PFSK-1 (cell line): ENCODE measurements at regions not wholly inside any gene's neighbourhood (a gene's known extent, or its start where the extent isn't known, plus 50 kb on each side); places are given as distances from the start of the nearest gene placed in this dataset.

Source experiments
- POLR2AphosphoS5 ChIP-seq: IDR thresholded peaks from 2 replicates; pipeline ENCODE4 v1.6.1; 2012; ENCODE audit warnings: low read depth, mild to moderate bottlenecking, control low read depth, low read length, moderate library complexity
- SIN3A ChIP-seq: IDR thresholded peaks from 2 replicates; pipeline ENCODE4 v1.6.1; 2012; ENCODE audit warnings: mild to moderate bottlenecking, low read length, moderate library complexity, borderline replicate concordance; ENCODE audit not compliant: insufficient read depth
- TAF1 ChIP-seq: IDR thresholded peaks from 2 replicates; pipeline ENCODE4 v1.6.1; 2012; ENCODE audit warnings: low read length, control low read depth, borderline replicate concordance; ENCODE audit not compliant: insufficient read depth
- TF ChIP-seq, protein P1 (sequence below), 2 experiments: IDR thresholded peaks; 2 replicates each; pipeline versions ENCODE4 v1.6.1 to v1.8.0; 2011 to 2012; ENCODE audit warnings: low read depth in 2 of 2, low read length in 2 of 2, control low read depth in 1 of 2, inconsistent platforms in 1 of 2, mild to moderate bottlenecking in 1 of 2, moderate library complexity in 1 of 2; ENCODE audit not compliant: insufficient read depth in 1 of 2

DNA sequence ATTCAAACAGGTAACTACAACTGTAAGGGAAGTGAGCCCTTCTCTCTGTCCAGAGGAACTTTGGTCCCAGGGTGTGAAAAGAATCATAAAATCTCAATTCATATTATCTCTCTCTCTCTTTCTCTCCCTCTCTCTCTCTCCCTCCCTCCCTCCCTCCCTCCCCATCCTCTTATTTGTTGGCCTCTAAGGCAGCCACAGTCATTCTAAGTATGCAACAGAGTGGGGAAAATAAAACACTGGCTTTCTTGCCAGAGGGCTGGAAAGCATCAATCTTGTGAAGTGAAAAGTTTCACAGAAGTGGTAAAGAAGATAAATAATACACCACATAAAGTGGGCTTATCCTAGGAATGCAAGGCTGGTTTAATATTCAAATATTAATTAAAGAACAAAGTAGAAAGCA lies 95.6 kb upstream of the KCNH7 start:
- TF ChIP-seq POLR2AphosphoS5: no peak
- no peak for TF ChIP-seq TAF1
- TF ChIP-seq, protein P1, sequence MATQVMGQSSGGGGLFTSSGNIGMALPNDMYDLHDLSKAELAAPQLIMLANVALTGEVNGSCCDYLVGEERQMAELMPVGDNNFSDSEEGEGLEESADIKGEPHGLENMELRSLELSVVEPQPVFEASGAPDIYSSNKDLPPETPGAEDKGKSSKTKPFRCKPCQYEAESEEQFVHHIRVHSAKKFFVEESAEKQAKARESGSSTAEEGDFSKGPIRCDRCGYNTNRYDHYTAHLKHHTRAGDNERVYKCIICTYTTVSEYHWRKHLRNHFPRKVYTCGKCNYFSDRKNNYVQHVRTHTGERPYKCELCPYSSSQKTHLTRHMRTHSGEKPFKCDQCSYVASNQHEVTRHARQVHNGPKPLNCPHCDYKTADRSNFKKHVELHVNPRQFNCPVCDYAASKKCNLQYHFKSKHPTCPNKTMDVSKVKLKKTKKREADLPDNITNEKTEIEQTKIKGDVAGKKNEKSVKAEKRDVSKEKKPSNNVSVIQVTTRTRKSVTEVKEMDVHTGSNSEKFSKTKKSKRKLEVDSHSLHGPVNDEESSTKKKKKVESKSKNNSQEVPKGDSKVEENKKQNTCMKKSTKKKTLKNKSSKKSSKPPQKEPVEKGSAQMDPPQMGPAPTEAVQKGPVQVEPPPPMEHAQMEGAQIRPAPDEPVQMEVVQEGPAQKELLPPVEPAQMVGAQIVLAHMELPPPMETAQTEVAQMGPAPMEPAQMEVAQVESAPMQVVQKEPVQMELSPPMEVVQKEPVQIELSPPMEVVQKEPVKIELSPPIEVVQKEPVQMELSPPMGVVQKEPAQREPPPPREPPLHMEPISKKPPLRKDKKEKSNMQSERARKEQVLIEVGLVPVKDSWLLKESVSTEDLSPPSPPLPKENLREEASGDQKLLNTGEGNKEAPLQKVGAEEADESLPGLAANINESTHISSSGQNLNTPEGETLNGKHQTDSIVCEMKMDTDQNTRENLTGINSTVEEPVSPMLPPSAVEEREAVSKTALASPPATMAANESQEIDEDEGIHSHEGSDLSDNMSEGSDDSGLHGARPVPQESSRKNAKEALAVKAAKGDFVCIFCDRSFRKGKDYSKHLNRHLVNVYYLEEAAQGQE (IDR thresholded peaks at IDR 0.05; ENCODE audit: insufficient read depth in 1 of 2, low read depth in 2 of 2, low read length in 2 of 2): no peak
- TF ChIP-seq SIN3A: no peak
